ENCODE measurements at regions not wholly inside any gene's neighbourhood (a gene's known extent, or its start where the extent isn't known, plus 50 kb on each side); places are given as distances from the start of the nearest gene placed in this dataset.

DNA sequence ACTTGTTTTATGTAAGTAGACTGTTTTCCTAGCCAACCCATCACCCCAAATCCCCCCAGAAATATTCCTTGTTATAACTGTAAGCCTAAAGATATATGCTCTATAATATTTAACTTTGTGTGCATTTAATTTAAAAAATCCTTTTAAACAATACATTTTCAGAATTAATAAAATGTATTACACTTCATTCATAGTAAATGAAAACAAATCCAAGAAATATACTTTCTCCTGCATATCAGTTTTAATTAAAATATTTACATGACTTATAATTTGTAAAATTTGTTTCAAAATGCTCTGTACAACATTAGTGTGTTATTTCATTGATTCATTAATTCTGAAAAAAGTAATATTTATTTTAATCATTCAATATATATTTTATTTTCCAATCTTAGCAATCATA is 669.1 kb upstream of the PCDH20 start:
- no peaks in the 10 kb centered on the region for H3K9me3 ChIP-seq
- ATAC-seq (no peak), DNase-seq (no peak)
- intact Hi-C loops (cut with DNase I) = no loop called here
- no peaks in the 10 kb centered on the region for H3K27me3 ChIP-seq (ENCODE audit: low read depth)
- H3K4me3 ChIP-seq = no peak overlapping the region
- no peak overlapping the region for H3K27ac ChIP-seq
- TF ChIP-seq, protein P1, sequence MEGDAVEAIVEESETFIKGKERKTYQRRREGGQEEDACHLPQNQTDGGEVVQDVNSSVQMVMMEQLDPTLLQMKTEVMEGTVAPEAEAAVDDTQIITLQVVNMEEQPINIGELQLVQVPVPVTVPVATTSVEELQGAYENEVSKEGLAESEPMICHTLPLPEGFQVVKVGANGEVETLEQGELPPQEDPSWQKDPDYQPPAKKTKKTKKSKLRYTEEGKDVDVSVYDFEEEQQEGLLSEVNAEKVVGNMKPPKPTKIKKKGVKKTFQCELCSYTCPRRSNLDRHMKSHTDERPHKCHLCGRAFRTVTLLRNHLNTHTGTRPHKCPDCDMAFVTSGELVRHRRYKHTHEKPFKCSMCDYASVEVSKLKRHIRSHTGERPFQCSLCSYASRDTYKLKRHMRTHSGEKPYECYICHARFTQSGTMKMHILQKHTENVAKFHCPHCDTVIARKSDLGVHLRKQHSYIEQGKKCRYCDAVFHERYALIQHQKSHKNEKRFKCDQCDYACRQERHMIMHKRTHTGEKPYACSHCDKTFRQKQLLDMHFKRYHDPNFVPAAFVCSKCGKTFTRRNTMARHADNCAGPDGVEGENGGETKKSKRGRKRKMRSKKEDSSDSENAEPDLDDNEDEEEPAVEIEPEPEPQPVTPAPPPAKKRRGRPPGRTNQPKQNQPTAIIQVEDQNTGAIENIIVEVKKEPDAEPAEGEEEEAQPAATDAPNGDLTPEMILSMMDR (IDR thresholded peaks at IDR 0.05) = no peak
- H3K4me1 ChIP-seq = no peaks in the 10 kb centered on the region
- H3K36me3 ChIP-seq = no peaks in the 10 kb centered on the region

DNA sequence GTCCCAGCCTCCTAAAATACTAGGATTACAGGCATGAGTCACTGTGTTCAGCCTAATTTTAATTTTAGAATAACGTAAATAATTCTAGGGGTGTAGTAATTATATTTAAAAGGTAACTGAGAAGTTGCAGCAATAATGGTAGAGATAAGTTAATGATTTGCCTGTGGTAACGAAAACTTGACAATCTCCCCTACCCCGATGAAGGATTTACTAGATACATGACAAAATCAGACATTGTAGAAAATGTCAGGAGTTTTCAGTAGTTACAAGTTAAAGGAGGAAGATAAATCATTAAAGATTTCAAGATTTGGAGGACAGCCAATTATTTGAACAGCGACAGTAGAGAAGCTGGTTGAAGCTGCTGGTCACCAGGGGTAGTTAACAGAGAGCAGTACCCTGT is 652.2 kb upstream of the PCDH20 start:
- TF ChIP-seq, protein P1 (IDR thresholded peaks at IDR 0.05) = no peak
- no peak for DNase-seq
- Histone ChIP-seq H3K27me3 (ENCODE audit: low read depth) (no peaks in the 10 kb centered on the region), H3K4me1 (no peaks in the 10 kb centered on the region), H3K9me3 (no peaks in the 10 kb centered on the region), H3K4me3 (no peak overlapping the region), H3K36me3 (no peaks in the 10 kb centered on the region), H3K27ac (no peak overlapping the region)
- intact Hi-C loops (cut with DNase I) = no loop called here
- ATAC-seq = no peak

DNA sequence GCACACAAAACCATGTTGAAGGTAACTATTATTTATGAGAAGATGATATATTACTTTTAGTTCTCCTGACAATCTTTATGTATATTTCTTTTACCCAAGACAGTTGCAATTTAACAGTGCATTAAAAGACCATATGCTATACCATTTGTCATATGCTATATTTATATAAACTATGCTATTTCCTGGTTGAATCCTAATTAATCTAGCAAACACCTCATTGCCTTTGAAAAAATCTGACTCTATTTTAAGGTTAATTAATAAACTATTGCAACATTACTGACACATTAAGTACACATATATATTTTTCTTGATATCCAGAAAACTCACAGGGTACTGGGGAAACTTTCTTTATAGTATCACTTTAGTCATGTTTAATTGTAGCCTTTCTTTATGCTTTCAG is 649.4 kb upstream of the PCDH20 start:
- H3K4me3 ChIP-seq = no peak overlapping the region
- H3K9me3 ChIP-seq = no peaks in the 10 kb centered on the region
- H3K4me1 ChIP-seq = no peaks in the 10 kb centered on the region
- TF ChIP-seq, protein P1 (IDR thresholded peaks at IDR 0.05) = no peak
- no peak for DNase-seq
- ATAC-seq = no peak
- H3K27me3 ChIP-seq (ENCODE audit: low read depth) = no peaks in the 10 kb centered on the region
- no peak overlapping the region for H3K27ac ChIP-seq
- intact Hi-C loops (cut with DNase I) = no loop called here
- H3K36me3 ChIP-seq = no peaks in the 10 kb centered on the region

DNA sequence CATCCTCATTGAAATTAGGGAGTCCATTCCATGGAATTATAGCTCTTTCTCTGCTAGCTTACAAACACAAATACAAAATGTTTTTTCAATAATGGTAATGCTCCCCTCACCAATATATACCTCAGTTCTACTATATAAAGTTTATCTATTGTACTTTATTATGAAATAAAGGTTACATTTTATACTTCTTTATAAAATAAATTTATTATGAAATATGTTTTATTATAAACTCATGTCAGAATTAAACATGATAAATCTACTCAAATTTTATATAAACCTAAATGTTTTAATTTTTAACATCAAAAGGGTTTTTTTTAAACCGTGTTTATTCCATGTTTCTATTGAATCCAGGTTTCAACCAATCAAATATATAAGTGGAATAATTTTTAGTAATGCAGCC is 646.1 kb upstream of the PCDH20 start:
- Histone ChIP-seq H3K4me1 (no peaks in the 10 kb centered on the region), H3K27me3 (ENCODE audit: low read depth) (no peaks in the 10 kb centered on the region), H3K36me3 (no peaks in the 10 kb centered on the region), H3K4me3 (no peak overlapping the region), H3K9me3 (no peaks in the 10 kb centered on the region), H3K27ac (no peak overlapping the region)
- DNase-seq (no peak), ATAC-seq (no peak)
- TF ChIP-seq, protein P1 (IDR thresholded peaks at IDR 0.05) = no peak
- intact Hi-C loops (cut with DNase I) = no loop called here

DNA sequence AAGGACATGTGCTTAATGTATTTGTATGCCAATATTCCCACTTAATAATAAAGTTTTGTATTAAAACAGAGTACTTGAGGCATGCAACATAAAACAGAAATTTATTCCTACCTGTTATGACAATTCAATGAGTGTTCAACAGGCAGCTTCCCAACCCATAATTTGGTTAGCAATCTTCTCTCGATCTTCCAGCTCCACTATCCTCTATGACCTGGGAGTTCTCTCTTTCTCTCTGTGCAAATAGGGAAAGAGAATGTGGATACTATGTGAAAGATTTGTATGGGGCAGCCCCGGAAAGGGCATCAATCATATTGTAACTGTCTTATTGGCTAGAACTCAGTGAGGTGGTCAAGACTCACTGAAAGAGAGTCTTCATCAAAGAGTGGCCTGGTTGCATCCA is 644.9 kb upstream of the PCDH20 start:
- Histone ChIP-seq H3K4me1 (no peaks in the 10 kb centered on the region), H3K4me3 (no peak overlapping the region), H3K36me3 (no peaks in the 10 kb centered on the region), H3K27me3 (ENCODE audit: low read depth) (no peaks in the 10 kb centered on the region), H3K9me3 (no peaks in the 10 kb centered on the region), H3K27ac (no peak overlapping the region)
- intact Hi-C loops (cut with DNase I) = no loop called here
- TF ChIP-seq, protein P1 (IDR thresholded peaks at IDR 0.05) = no peak
- DNase-seq (no peak), ATAC-seq (no peak)

DNA sequence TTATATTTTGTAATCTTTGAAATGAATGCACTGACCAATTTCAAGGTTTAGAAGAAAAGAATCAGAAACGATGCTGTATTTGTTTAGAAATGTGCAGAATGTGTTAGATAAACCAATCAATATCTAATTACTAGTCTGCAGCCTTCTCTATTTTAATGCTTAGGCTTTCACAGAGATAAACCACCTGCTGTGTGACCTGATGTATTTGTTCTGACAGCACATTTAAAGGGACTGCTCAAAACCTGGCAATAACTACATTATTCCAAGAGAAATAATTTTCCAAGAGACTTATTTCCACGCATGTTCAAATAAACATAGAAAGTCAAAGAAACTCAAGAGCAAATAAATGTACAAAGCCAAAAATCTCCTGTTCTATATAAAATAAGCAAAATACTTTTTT is 641.6 kb upstream of the PCDH20 start:
- Histone ChIP-seq H3K4me1 (no peaks in the 10 kb centered on the region), H3K4me3 (no peak overlapping the region), H3K36me3 (no peaks in the 10 kb centered on the region), H3K9me3 (no peaks in the 10 kb centered on the region), H3K27ac (no peak overlapping the region), H3K27me3 (ENCODE audit: low read depth) (no peaks in the 10 kb centered on the region)
- ATAC-seq (no peak), DNase-seq (no peak)
- intact Hi-C loops (cut with DNase I) = no loop called here
- TF ChIP-seq, protein P1 (IDR thresholded peaks at IDR 0.05) = no peak

All from lower lobe of right lung (tissue), 2 donors.